GM19372 (cell line): ENCODE measurements at regions not wholly inside any gene's neighbourhood (a gene's known extent, or its start where the extent isn't known, plus 50 kb on each side); places are given as distances from the start of the nearest gene placed in this dataset.

Source experiments
- ATAC-seq: cut with Tn5 transposase; IDR thresholded peaks from one replicate; pipeline ENCODE4 v1.9.1; 2021; ENCODE audit warnings: mild to moderate bottlenecking, low read depth, moderate library complexity; ENCODE audit not compliant: unreplicated experiment

DNA sequence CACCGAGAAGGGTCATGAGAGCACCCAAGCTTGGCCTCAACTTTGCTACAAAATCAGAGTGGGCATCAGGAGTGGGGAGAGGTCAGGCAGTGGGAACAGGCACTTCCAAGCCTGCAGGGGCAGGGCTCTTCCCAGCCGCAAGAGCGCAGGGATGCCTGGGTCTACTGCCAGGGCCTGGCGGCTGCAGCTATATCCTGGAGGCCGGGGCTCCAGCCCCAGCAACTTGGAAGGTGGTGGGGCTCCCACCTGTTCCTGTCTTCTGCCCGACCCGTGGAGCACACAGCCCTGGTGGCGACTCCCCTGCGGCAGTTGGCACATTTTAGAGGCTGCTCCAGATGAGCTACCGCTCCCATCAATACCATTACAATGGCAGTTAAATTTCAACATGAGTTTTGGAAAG, 607.0 kb downstream of the TRAM1L1 start:
- no peak for ATAC-seq

DNA sequence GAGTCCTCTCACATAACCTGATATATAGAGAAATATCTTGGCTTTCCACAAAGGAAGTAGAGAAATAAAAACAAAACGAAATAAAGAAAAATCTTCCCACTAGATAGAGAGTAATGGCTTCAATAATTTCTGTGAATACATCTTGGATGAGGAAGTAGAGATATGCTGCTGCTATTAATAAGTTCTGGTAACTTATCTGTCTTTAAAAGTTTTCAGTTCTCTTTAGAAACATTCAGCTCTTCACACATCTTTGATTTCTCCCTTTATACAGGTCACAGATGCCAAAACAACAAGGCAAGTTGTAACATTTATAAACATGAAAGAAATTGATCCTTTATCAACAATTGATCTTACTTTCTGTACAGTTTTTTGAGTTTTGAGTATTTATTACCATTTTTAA, 615.8 kb downstream of the TRAM1L1 start:
- no peak for ATAC-seq

DNA sequence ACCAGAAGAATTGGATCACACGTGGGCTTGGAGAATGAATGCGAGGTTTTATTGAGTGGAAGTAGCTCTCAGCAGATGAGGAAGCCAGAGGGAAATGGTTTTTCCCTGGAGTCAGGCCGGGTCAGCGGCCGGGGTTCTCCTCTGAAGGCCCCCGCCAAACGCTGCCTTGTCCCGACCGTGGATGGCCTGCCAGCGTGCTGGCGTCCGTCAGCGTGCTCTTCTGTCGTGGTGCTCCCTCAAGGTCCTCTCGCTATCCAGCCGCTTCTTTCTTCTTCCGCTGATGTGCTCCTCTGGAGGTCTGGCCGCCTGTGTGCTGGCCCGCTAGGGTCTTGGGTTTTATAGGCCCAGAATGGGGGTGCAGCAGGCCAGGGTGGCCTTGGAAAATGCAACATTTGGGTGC, 632.2 kb downstream of the TRAM1L1 start:
- ATAC-seq, result no peak

DNA sequence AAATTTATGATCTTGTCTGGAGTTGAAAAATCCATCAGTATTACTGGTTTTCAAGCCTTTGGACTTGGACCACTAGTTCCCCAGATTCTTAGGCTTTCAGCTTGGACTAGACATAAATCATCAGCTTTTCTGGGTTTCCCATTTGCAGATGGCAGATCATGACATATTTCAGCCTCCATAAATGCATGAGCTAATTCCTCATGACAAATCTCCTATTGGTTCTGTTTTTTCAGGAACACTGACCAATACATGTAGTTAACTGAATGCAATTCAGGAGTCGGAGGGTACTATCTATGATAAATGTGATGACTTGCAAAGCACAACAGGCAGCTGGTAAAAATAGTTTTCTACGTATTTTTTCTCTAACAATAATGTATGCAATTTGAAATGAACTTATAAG, 635.6 kb downstream of the TRAM1L1 start:
- ATAC-seq, result no peak

DNA sequence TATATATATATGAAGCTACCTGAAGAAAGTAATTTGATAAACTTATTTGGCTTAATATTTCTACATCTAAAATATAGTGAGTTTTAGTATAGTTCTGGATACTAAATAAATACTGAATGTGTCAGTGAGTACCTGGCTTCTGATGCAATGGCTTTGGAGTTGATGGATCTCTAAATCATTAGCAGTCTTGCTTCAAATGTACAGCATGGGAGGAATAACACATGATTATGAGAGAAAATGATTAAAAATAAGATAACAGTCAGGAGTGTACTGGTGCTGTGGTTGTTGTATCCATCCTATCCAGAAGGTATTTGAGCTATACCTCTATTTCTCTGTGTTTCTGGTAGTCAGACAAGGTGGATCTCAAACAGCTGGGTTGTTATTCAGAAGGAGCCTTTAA, 641.3 kb downstream of the TRAM1L1 start:
- no peak for ATAC-seq

DNA sequence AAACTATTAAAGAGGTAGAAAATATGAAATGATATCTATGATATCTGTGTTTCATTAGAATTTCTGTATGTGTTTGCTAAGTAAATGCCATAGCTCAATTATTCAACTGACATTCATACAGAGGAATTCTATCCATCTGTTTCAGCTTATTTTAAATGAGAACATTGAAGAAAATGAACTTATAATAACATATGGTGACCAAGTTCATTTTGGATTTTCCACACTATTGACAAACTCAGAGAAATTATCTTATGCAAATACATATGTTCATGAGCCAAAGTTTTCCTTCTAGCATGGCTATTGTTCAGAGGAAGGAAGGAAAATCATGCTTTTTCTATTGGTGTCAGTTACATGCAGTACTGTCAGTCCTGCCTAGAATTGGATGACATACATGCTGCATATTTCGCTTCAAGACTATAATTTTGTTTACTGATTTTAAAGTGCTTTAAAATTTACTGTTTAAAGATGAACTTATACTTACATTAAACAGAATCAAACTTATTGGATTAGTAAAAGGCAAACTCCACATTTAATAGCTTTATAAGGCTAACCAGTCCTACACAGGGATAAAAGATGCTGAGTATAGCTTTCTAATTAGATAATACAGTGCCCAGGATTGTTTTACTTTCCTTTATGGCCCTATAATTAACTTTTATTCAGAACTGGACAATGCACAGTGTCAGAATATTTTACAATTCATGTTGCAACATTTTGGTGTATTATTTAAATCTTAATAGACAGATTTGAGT, 646.2 kb downstream of the TRAM1L1 start:
- ATAC-seq, result no peak

DNA sequence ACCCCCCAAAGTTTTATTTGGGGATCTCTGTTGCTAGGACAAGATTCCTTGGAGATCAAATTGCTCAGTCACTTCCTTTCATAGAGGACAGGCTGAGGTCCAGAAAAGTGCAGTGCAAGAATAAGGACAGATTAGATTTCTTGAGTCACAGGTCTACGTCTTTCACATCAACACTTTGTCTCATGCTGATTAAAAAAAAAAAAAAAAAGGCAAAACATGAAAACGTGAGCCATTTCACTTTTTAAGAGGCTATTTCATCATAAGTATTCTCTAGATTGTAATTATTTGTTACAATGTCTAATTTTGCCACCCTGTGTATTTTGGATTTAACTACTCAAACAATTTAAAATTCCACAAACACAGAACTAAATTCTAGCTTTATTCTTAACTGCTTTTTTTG, 647.0 kb downstream of the TRAM1L1 start:
- no peak for ATAC-seq

DNA sequence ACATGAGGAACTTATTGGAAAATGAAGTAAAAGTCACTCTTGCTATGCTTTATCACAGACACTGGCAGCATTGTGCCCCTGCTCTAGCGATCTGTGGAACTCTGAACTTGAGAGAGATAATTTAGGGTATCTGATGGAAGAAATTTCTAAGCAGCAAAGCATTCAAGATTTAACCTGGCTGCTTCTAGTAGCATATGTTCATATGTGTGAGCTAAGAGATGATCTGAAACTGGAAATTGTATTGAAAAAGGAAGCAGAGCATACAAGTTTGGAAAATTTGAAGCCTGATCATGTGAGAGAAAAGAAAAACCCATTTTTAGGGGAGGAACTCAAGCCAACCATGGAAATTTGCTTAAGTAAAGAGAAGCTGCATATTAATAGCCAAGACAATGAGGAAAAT, 657.7 kb downstream of the TRAM1L1 start:
- no peak for ATAC-seq

DNA sequence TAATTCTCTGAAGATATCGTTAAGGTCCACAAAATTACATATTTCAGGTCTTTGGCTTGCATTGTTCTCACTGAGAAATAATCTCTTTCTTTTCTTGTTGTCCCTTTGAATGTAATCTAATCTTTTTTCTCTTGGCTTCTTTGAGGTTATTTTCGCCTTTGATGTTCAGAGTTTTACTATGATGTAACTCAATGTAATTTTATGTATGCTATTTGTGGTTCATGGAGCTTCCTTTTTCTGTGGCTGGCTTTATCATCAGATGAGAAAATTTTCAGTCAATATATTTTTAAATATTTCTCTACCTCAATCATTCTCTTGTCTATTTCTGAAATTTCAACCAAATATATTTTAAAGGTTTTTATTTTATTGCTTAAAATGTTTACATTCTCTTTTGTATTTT, 672.2 kb downstream of the TRAM1L1 start:
- no peak for ATAC-seq

DNA sequence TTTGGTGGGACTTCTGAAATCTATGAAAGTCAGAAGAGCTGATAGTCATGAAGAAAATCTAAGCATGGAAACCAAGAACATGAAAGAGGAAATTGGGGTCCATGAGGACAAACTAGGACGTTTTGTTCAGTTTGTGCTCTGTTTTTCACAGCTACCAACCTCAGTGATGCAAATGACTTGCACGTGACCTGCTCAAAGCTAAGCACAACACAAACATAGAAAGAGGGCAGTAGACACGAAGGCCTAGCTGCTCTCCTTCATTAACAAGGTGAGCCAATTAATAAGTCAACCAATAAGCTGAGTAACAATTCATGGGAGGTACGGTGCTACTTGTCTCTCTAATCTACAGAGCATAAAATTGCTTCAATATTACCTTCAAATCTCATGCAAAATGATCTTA, 684.1 kb downstream of the TRAM1L1 start:
- ATAC-seq, result no peak

DNA sequence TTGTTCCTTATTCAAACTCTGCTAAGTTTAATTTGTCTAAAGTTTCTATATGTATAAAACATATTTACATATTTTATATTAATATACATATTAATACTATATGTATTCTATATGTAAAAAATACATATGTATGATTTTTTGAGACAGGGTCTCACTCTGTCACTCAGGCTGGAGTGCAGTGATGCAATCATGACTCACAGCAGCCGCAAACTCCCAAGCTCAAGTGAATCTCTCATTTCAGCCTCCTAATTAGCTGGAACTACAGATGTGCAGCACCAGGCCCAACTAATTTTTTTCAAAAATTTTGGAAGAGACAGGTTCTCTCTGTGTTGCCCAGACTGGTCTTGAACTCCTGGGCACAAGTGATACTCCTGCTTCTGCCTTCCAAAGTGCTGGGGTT, 684.9 kb downstream of the TRAM1L1 start:
- no peak for ATAC-seq

DNA sequence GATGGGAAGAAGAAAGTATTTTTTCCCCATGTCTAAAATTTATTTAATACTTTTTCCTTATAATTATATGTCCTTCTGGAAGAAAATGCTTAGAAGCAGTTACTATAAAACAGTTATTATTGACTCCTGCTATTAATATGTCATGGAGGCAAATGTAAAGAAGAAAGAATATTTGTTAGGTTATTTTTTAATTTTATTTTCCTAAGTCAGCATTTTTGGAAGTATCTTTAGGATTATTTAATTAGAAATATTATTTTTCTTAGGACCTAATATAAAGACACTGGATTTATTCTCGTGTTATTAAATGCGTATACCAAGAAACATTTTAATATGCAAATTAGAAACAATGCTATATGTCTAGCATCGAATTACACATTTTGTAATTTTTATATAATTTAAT, 687.7 kb downstream of the TRAM1L1 start:
- no peak for ATAC-seq

DNA sequence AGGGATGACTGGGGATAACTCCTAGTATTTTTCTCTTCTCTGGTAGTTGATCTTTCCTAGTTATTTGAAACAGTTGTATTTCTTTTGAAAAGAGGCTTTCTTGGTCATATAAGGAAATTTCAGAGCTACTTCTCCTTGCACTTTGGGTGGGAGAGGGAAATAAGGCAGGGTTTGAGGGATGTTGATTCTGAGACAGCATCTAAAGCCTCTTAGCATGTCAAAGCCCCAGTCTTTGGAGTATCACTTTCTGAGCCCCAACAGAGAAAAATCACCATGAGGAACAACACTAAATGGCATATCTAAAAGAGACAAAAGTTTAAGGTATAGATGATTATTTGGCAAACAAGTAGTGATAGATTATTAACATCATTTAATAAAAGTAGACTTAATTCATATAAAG, 688.1 kb downstream of the TRAM1L1 start:
- no peak for ATAC-seq

DNA sequence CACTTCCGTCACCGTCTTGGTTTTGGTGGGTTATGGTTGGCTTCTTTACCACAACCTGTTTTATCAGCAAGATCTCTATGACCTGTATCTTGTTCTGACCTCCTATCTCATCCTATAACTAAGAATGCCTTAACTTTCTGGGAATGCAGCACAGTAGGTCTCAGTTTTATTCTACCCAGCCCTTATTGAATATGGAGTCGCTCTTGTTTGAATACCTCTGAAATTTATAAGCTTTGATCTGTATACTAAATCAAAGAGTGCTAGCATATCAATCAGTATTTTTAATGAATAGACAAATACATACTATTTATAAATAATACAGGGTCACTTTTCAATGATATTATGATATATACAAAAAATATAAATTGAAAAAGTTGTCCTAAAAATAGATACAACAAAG, 690.0 kb downstream of the TRAM1L1 start:
- no peak for ATAC-seq

DNA sequence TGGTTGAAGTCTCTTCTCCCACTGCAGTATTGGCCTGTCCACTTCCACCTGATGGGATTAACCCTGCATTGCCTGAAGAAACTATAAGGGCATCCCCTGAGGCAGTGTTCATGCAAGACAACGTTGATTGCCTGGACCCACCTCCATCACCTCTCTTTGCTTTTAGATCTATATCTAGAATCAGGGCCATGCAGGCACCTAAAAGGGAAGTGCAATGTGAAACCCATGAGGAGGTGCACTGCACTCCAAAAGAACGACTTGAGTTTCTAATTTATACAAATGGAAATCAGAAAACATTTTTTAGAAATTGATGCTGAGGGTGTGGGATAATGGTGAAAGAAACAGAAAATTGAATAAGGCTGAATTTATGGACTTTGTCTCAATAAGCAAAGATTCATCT, 694.4 kb downstream of the TRAM1L1 start:
- ATAC-seq, result no peak

DNA sequence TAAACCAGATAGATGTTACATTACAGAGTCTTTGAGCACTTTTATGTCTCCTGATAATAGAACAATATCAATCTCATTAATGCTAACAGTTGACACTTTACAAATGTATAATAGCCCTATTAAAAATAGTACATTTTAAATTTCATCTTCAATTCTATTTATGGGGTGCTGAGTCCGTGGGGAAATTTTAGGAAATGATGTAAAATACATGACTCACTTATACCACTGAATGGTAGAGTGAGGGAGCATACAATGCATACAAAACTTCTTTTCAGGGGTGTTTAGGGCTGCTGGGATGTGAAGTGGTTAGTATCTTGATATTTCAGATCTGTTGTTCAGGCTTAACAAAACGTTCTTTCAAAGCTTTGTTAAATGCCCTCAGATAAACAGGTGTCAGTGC, 696.2 kb downstream of the TRAM1L1 start:
- ATAC-seq, result no peak

DNA sequence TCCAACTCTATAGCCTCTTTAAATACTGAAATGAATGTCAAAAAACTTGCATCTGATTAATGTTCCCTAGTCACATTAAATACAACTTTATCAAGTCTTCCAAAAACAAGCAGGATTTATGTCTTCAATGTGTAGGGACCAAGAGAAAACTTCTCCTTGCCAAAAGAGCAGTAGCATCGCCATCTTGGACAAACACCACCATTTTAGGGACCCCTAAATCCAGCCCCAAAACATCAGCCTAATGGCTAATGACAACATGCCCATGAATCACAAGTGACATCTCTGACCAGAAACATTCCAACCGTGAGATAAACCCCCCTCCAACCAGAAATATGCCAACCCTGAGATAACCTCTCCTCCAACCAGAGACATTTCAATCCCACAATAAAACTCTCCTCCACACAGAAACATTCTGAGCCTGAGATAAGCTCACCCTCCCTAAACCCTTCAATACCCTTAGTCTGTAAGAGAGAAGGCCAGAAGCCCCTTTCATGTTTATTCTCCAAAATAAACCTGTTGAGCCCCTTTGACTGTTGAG, 697.4 kb downstream of the TRAM1L1 start:
- ATAC-seq, result no peak

DNA sequence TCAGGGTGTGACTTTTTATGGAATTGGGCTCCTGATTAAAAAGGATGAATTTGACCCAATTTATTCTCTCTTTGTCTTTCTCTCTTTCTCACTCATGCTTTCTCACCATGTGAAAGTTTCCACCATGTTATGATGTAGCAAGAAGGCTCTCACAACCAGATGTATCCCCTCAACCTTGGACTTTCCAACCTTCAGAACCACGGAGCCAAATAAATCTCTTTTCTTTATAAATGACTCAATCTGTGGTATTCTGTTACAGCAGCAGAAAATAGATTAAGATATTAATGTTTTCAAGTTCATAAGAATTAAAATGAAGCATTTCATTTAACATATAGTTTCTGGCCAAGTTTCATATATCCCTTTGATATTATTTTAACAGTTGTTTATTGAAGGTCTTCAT, 698.5 kb downstream of the TRAM1L1 start:
- no peak for ATAC-seq

DNA sequence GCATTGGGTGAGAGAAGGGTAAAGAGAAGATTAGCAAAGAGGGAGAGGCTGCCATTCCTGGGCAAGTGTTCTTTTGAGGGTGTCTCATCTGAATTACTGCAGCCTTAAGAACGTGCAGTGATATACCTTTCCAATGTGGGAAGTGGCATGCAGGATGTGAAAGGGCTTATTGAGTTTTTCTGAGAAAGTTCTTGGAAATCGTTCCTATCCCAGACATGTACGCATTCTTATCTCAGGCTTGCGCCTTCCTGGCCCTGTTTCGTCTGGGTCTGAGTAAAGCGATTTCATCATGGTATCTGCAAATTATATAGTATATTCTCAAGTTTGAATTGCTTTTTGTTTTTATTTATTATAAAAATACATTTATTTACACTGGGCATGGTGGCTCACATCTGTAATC, 699.8 kb downstream of the TRAM1L1 start:
- ATAC-seq, result no peak

DNA sequence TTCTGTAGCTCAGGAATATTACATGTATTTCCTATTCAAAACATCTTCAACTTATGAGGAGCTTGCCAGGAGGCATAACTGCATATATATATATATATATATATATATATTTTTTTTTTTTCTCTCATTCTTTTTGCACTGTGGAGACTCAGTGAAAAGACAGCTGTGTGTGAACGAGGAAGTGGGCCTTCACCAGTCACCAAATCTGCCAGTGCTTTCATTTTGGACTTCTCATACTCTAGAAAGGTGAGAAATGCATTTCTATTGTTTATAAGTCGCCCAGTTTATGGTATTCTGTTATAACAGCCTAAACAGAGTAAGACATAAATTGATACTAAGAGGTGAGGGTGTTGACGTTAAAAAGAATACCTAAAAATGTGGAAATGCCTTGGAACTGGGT, 710.6 kb downstream of the TRAM1L1 start:
- ATAC-seq, result no peak

DNA sequence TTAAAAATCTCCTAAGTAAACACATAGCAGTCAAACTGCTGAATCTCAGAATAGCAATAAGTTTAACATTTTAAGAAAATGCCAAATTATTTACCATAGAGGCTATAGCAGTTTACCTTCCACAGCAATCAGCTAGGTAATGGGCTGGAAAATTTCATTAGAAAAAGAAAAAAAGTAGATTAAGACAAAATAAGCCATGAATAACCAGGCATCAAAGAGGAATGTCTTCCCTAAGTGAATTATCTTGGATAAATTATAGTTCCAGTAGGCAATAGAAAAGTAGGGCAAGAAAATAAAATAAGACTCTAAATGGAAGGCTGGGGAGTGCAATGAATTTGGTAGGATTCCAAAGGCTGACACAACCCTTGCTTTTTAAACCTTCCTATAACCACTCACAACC, 722.8 kb downstream of the TRAM1L1 start:
- ATAC-seq, result no peak

DNA sequence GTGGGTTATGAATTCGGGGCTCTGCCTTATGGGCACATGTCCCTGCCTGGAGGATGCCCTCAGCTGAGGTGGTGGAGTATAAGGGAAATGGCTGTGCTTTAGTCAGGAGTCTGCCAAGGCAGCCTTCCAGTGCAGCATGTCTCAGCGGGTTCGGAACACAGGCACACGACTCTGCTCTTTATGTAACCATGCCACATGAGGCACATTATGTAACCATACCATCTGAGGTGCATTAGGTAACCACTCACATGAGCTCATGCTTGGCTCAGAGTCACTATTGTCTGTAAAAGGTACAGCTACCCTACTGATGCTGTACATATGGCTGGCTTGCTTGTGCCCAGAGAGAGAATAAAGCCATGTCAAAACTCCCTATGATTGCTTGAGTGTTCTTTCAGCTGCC, 723.6 kb downstream of the TRAM1L1 start:
- ATAC-seq, result no peak
